Left cardiac atrium (tissue), 4 donors: ENCODE measurements at regions not wholly inside any gene's neighbourhood (a gene's known extent, or its start where the extent isn't known, plus 50 kb on each side); places are given as distances from the start of the nearest gene placed in this dataset.

Experiments
- ATAC-seq, 2 donors: fragments of 200-7000 bp; cut with Tn5 transposase; one replicate each; pipeline ENCODE4 v1.9.1; 2020; ENCODE audit warnings: mild to moderate bottlenecking in 2 of 2, moderate library complexity in 2 of 2
- DNase-seq: peaks from one replicate; pipeline ENCODE4 v3.0.0-alpha.2; 2020
- intact Hi-C, 2 donors: fragments of 100-400 bp; cut with DNase I; formaldehyde crosslinking; loops; one replicate each; pipeline versions ENCODE4 v1.14.1 to v1.15.1; 2022 to 2023
- donor health status: DM: no; HTN: yes; CAD: no.
- donor health status: DM: no; HTN: yes; CAD: no; lungs with severe emphysema.
- donor health status: DM: yes; HTN: yes; CAD: no.
- donor health status: Dilated cardiomyopathy.

- no peak for DNase-seq
- no peak for ATAC-seq
- intact Hi-C loops, result no loop called here
Measured at GRCh38 chr15:45743426-45744235, 108.8 kb downstream of the SQOR start.

DNA sequence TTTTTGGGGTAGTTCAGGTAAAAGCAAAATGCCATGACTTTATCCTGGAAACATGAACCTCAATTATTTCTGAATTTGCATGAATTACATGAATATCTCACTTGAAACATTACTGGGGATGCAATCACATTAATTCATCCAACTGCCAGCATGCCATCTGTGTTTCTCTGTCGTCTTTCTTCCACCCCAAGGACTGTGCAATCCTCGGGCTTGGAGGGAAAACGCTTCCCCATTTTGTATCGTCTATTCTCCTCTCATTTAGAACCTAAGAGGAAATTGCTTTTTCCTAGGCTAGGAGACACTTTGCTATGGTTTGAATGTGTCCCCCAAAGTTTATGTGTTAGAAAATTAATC, 109.4 kb downstream of the SQOR start:
- ATAC-seq (no peak), DNase-seq (no peak)
- intact Hi-C loops, result no loop called here

GRCh38 chr15:45747426-45747825, 112.6 kb downstream of the SQOR start:
- no peak for ATAC-seq
- DNase-seq, result no peak
- intact Hi-C loops, result no loop called here

- no peak for DNase-seq
- no peak for ATAC-seq
- intact Hi-C loops, result no loop called here
Measured at GRCh38 chr15:45751629-45752028, 116.8 kb downstream of the SQOR start.

DNA sequence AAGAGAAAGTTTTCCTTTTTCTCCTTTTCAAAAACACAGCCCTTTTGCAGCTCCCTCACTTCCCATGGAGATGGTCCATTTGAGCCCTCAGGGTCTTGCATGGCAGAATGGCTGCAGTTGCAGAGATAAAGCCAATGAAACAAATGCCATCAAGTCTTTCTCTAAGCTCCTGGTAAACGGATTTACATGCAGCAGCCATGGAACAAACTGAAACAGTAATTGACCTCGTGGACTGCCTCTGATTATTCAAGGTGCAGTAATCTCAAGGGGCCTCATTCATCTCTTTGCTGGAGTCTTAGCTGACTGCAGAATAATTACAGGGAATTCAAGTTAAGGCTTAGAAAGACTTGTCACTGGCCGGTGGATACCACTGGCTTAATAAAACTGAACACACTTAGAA, 125.1 kb downstream of the SQOR start:
- DNase-seq (no peak), ATAC-seq (no peak)
- intact Hi-C loops, result no loop called here

DNA sequence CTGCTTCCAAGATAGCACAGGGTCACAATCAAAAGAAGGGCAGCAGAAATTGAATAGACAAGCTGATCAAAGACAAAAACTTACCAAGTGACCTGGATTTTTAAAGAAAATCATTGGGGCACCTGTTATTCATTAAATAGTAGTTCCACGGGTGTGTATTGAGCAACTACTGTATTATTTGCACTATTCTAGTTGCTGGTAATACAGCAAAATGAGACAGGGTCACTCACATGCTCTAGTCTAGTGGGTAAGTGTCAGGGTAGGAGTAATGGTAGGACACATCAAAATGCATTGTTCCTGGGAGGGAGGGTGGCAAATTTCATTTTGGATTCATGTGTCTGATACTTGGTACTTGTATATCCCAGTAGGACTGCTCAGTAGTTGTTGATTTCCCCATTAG, 127.9 kb downstream of the SQOR start:
- intact Hi-C loops, result no loop called here
- ATAC-seq (no peak), DNase-seq (no peak)

DNA sequence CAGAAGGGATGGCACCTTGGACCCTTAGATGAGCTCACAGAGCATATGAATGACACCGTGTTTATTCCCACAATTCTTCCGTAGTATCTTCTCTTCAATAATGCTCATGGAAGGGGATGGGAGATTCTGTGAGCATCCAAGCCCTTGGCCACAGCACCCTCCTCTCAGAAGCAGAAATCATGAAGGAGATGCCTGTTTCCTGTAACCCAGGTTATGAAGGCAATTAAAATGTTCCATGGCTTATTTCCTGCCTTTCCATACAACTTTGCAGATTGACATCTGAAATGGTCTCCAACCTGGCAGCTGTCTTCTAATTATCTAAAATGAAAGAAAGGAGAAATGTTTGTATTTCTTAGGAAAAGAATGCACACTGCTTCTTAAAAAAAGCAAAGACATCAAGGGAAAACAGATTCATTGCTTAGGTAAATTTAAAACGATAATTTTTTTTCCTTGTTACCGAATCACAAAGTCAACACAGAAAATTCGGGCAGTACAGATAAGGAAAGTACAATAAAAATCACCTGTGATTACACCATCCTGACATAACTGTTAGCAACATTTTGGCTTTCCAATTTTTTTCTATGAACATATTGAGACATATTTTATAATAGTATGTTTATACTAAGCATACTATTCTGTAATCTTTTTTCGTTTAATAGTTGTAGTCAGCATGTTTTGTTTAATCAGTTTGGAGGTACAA, 128.5 kb downstream of the SQOR start:
- no peak for DNase-seq
- intact Hi-C loops, result no loop called here
- no peak for ATAC-seq

GRCh38 chr15:45773149-45773548, 138.3 kb downstream of the SQOR start:
- DNase-seq, result no peak
- intact Hi-C loops, result no loop called here
- ATAC-seq, result no peak

GRCh38 chr15:45776772-45777171, 141.9 kb downstream of the SQOR start:
- ATAC-seq (no peak), DNase-seq (no peak)
- intact Hi-C loops, result no loop called here

DNA sequence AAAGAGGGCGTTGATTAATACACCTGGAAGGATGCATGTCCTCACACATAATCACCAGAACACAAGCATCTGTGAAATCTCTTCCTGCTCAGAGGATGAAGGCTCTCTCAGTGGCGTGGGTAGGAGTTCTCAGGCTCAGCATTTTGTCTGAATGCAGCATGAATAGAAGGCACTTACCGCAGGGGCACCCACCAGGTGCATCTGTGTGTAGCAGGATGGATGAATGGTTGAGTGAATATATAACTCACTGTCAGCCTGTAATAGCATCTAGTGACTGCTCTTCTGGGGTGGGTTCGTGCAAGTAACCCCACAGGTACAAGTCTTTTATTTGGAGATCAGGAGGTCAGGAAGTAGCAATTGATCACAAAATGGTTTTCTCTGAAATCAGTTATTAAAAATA, 143.0 kb downstream of the SQOR start:
- no peak for DNase-seq
- ATAC-seq, result no peak
- intact Hi-C loops, result no loop called here

GRCh38 chr15:45780352-45780751, 145.5 kb downstream of the SQOR start:
- DNase-seq (no peak), ATAC-seq (no peak)
- intact Hi-C loops, result loop anchor here in 1 of 2 donors (2.0 kb wide), 1 partner anchor 24 kb away; no protein-coding TSS in a partner anchor

DNA sequence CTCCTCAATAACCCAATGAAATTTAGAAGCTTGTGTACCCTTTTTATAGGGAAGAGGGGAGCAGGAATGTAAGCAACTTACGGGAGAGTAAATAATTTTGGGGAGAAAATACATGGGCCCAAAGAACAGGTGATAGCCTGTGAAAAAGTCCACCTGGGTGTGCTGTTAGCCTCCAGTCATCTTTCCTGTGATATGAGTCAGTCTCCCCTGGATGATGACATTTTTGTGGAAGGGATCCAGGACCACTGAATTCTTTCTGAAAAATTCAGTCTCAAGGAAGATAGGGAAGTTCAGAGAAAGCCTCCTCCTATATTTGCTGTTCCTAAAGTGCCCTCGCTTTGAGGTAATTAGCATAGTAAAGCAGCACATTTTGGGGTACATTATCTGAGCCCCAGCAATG, 149.8 kb downstream of the SQOR start:
- intact Hi-C loops, result no loop called here
- no peak for ATAC-seq
- no peak for DNase-seq

- DNase-seq (no peak), ATAC-seq (no peak)
- intact Hi-C loops, result no loop called here
Measured at GRCh38 chr15:45785897-45786296, 151.1 kb downstream of the SQOR start.

DNA sequence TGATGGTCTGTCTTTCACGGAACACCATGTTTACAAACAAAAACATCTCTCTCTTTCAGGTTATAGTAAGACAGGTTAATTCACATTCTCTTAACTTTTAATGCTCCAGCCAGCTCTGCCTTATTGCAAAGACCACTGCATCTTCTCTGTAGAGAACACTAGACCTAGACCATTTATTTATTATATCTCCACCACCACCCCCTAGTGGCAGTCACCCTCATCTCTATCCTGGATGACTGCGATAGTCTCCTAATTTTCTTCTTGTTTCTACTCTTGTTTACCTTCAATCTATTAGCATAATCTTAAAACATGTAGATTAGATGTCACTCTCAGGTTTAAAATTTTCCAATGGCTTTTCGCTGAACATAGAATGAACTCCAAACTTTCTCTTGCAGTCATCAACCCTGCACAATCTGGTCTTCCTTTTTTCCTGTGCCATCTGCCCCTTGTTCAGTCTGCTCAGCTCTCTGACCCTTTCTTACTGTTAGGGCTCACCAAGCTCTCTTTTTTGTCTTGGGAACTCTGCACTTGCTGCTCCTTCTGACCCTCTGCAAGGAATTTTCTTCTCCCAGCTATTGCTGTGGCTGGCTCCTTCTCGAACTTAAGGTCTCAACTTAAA, 155.6 kb downstream of the SQOR start:
- DNase-seq (no peak), ATAC-seq (peak; percentile 50 to 72)
- intact Hi-C loops, result loop anchor here (1.0 to 10.0 kb wide), 4 partner anchors 73 to 524 kb away; no protein-coding TSS in a partner anchor

GRCh38 chr15:45794304-45794703, 159.5 kb downstream of the SQOR start:
- ATAC-seq (no peak), DNase-seq (no peak)
- intact Hi-C loops, result loop anchor here (5.0 to 10.0 kb wide), 3 partner anchors 77 to 520 kb away; no protein-coding TSS in a partner anchor

DNA sequence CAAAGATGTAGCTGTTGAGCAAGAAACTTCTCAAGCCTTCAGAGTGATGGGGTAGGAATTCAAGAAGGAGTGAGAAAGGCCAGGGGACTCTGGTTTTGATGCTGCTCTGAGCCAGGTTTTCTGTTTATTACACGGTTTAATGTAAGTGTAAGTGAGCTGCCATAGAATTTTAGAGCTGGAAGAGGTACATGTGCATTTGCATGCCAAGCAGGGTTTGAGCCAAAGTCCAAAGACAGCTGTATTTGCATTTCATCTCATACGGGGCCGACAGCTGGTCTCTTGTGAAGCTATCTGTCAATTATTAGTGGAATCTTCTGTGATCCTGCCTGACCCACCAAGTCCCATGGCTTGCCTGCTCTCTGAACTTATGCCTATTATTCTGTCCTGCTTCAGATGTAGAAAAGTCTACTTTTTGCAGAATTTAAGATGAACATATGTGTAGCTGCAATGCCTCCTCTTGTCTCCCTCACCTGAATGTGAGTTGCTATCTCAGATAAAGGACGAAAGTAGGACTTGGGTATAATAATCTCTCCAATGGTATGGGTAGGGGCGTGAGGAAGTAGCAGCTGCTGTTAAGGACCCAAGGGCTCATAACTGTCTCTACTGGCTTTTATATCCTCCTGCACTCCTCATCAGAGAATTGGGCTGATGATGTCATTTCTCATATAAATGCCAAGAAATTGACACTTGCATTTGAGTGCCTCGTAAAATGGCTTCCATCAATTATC, 160.0 kb downstream of the SQOR start:
- no peak for ATAC-seq
- DNase-seq, result no peak
- intact Hi-C loops, result loop anchor here (5.0 to 10.0 kb wide), 3 partner anchors 78 to 520 kb away; no protein-coding TSS in a partner anchor

- DNase-seq, result no peak
Measured at GRCh38 chr15:45795440-45796069, 160.7 kb downstream of the SQOR start.

DNA sequence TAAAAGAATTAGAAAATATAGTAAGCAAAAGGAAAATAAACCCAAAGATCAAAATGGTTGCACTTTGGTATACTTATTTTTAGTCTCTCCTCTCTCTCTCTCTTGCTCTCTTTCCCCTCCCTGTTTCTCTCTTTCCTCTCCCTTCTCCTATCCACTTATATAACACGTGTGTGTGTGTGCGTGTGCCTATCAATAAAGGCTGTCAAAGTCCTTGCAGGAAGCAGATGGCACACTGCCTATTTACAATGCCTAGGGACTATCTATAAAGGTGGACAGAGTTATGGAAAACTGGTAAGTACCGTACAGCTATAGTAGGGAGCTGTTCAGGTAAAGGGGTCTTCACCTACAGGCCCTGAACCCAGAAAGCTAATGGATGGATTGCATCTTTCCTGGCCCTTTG, 161.6 kb downstream of the SQOR start:
- ATAC-seq, result no peak
- DNase-seq, result no peak
- intact Hi-C loops, result loop anchor here in 1 of 2 donors (10.0 kb wide), 2 partner anchors 478 to 518 kb away; no protein-coding TSS in a partner anchor

More at GRCh38 chr15:45795440-45796069, 160.7 kb downstream of the SQOR start:
- ATAC-seq, result peak in 1 of 2 donors; percentile 47
- intact Hi-C loops, result loop anchor here in 1 of 2 donors (10.0 kb wide), 2 partner anchors 479 to 519 kb away; no protein-coding TSS in a partner anchor

DNA sequence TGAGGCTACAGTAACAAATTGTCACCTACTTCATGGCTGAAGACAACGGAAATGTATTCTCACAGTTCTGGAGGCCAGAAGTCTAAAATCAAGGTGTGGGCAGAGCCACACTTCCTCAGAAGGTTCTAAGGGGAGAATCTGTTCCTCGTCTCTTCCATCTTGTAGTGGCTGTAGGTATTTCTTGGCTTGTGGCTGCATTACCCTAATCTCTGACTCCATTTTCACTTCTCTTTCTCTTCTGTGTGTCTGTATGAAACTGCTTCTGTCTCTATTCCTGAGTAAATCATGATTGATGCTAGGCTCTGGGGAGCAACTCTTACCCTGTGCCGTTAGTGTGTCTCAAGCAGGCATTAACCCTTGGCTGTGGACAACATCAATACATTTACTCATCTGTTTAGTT, 164.7 kb downstream of the SQOR start:
- DNase-seq (no peak), ATAC-seq (no peak)
- intact Hi-C loops, result loop anchor here in 1 of 2 donors (10.0 kb wide), 2 partner anchors 475 to 515 kb away; no protein-coding TSS in a partner anchor
